Transverse colon (tissue), 4 donors: ENCODE measurements at regions not wholly inside any gene's neighbourhood (a gene's known extent, or its start where the extent isn't known, plus 50 kb on each side); places are given as distances from the start of the nearest gene placed in this dataset.

Source experiments
- EP300 ChIP-seq: sonication (generic); formaldehyde crosslinking; IDR thresholded peaks from one replicate; pipeline ENCODE4 v1.6.1; 2017; ENCODE audit warnings: antibody characterized with exemption, low read depth
- POLR2A ChIP-seq: fragments of 450-650 bp; IDR thresholded peaks from one replicate; pipeline ENCODE4 v1.6.1; 2016; ENCODE audit warnings: antibody characterized with exemption, mild to moderate bottlenecking, moderate library complexity
- POLR2AphosphoS5 ChIP-seq, 3 donors: sonication (generic); formaldehyde crosslinking; IDR thresholded peaks; one replicate each; pipeline ENCODE4 v1.6.1; 2016; ENCODE audit warnings: antibody characterized with exemption in 3 of 3
- TF ChIP-seq, protein P1 (sequence below), 5 experiments: fragments of 200-600 bp in 3 of 5; fragments of 450-650 bp in 2 of 5; sonication (generic) in 3 of 5; IDR thresholded peaks; 1 replicate in 2 of 5; 2 replicates in 3 of 5; pipeline ENCODE4 v1.5.1; 2016 to 2017; ENCODE audit warnings: antibody characterized with exemption in 5 of 5, inconsistent platforms in 3 of 5, mild to moderate bottlenecking in 2 of 5, moderate library complexity in 1 of 5

- TF ChIP-seq, protein P1, sequence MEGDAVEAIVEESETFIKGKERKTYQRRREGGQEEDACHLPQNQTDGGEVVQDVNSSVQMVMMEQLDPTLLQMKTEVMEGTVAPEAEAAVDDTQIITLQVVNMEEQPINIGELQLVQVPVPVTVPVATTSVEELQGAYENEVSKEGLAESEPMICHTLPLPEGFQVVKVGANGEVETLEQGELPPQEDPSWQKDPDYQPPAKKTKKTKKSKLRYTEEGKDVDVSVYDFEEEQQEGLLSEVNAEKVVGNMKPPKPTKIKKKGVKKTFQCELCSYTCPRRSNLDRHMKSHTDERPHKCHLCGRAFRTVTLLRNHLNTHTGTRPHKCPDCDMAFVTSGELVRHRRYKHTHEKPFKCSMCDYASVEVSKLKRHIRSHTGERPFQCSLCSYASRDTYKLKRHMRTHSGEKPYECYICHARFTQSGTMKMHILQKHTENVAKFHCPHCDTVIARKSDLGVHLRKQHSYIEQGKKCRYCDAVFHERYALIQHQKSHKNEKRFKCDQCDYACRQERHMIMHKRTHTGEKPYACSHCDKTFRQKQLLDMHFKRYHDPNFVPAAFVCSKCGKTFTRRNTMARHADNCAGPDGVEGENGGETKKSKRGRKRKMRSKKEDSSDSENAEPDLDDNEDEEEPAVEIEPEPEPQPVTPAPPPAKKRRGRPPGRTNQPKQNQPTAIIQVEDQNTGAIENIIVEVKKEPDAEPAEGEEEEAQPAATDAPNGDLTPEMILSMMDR (IDR thresholded peaks at IDR 0.05) = no peak
- no peak for TF ChIP-seq POLR2AphosphoS5 (IDR thresholded peaks at IDR 0.05)
- no peak for TF ChIP-seq EP300
- no peak for TF ChIP-seq POLR2A
Observed at GRCh38 chr3:110589341-110589740, 482.3 kb upstream of the NECTIN3 start.
